ENCODE measurements at regions not wholly inside any gene's neighbourhood (a gene's known extent, or its start where the extent isn't known, plus 50 kb on each side); places are given as distances from the start of the nearest gene placed in this dataset.

DNA sequence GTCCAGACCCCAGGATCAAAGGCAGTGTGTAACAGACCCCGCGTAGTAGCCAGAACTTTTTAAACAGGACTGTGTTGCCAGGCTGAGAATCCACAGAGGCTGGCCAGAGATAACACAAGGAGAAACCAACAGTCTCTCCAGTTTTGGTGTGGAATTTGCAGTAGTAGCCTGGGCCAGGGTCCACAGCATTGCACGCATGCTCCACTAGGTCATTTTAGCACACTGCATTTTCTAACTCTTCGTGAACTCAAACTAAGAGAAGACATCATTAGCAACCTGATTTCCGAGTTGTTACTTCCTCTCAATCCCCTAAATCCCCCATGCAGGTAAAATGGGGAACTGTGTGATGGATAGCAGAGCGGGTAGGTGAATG lies 119.6 kb downstream of the BOD1 start:
- Histone ChIP-seq H3K36me3 (replicated peaks; ENCODE audit: low read depth, low read length) (no peaks in the 10 kb centered on the region), H3K27me3 (ENCODE audit: low read depth, low read length) (peaks cover 20% of the 10 kb centered on the region; the same call in 1 of the 2 replicates), H3K9ac (ENCODE audit: low read length) (no peak overlapping the region), H3K79me2 (ENCODE audit: low read length) (no peaks in the 10 kb centered on the region), H3K4me3 (ENCODE audit: low read length) (no peak overlapping the region), H3K27ac (ENCODE audit: low read length) (no peak overlapping the region), H3K4me1 (ENCODE audit: low read length) (no peaks in the 10 kb centered on the region), H2AFZ (ENCODE audit: low read depth, low read length) (no peak overlapping the region), H3K9me3 (ENCODE audit: insufficient read depth, low read length) (no peaks in the 10 kb centered on the region), H3K4me2 (ENCODE audit: low read length) (no peak overlapping the region), H4K20me1 (ENCODE audit: insufficient read depth, low read length) (no peaks in the 10 kb centered on the region)
- no peak for TF ChIP-seq EZH2phosphoT487 (IDR thresholded peaks at IDR 0.05; ENCODE audit: low read depth)
- TF ChIP-seq, protein P1, sequence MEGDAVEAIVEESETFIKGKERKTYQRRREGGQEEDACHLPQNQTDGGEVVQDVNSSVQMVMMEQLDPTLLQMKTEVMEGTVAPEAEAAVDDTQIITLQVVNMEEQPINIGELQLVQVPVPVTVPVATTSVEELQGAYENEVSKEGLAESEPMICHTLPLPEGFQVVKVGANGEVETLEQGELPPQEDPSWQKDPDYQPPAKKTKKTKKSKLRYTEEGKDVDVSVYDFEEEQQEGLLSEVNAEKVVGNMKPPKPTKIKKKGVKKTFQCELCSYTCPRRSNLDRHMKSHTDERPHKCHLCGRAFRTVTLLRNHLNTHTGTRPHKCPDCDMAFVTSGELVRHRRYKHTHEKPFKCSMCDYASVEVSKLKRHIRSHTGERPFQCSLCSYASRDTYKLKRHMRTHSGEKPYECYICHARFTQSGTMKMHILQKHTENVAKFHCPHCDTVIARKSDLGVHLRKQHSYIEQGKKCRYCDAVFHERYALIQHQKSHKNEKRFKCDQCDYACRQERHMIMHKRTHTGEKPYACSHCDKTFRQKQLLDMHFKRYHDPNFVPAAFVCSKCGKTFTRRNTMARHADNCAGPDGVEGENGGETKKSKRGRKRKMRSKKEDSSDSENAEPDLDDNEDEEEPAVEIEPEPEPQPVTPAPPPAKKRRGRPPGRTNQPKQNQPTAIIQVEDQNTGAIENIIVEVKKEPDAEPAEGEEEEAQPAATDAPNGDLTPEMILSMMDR (IDR thresholded peaks at IDR 0.05; ENCODE audit: low read depth, low read length), result no peak

DNA sequence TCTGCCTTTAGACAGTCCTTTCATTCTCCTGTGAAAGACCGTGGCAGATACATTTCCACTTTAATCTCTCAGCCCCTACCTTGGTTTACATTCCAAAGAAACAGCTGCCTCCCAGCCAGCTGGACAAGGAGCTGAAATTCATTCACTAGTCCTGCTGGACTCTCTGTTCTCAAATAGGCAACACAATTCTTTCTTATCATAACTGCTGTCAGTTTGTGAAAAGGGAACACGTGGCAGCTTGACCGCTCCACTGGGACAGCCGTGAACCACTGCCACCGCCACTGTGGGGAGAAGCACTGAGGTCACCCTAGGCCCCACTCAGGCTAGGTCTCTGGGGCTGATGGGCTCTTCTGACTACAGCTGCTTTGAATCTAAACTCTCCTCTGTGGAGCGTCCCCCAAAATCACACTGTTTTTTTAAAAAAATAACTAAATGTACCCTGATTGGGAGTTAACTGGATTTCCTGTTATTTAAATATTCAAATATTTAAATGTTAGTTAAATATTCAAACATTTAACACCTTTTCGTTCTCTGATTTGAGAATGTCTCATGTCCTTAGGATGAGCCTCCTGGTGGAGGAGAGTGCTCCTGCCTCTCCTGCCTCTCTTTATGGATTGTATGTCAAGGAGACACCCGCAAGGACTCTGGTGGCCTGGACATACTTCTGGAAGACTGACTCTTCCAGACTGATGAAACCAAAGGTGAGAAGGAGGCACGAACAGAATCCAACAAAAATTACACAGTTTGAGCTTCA lies 120.1 kb downstream of the BOD1 start:
- H3K9me3 ChIP-seq (ENCODE audit: insufficient read depth, low read length), result no peaks in the 10 kb centered on the region
- H3K4me2 ChIP-seq (ENCODE audit: low read length), result no peak overlapping the region
- peaks cover 18% of the 10 kb centered on the region; the same call in 1 of the 2 replicates for H3K27me3 ChIP-seq (ENCODE audit: low read depth, low read length)
- no peaks in the 10 kb centered on the region for H3K4me1 ChIP-seq (ENCODE audit: low read length)
- H3K27ac ChIP-seq (ENCODE audit: low read length), result no peak overlapping the region
- H3K36me3 ChIP-seq (replicated peaks; ENCODE audit: low read depth, low read length), result no peaks in the 10 kb centered on the region
- no peaks in the 10 kb centered on the region for H3K79me2 ChIP-seq (ENCODE audit: low read length)
- no peak overlapping the region for H3K4me3 ChIP-seq (ENCODE audit: low read length)
- no peak overlapping the region for H2AFZ ChIP-seq (ENCODE audit: low read depth, low read length)
- H4K20me1 ChIP-seq (ENCODE audit: insufficient read depth, low read length), result no peaks in the 10 kb centered on the region
- TF ChIP-seq, protein P1 (IDR thresholded peaks at IDR 0.05; ENCODE audit: low read depth, low read length), result no peak
- no peak for TF ChIP-seq EZH2phosphoT487 (IDR thresholded peaks at IDR 0.05; ENCODE audit: low read depth)
- no peak overlapping the region for H3K9ac ChIP-seq (ENCODE audit: low read length)

DNA sequence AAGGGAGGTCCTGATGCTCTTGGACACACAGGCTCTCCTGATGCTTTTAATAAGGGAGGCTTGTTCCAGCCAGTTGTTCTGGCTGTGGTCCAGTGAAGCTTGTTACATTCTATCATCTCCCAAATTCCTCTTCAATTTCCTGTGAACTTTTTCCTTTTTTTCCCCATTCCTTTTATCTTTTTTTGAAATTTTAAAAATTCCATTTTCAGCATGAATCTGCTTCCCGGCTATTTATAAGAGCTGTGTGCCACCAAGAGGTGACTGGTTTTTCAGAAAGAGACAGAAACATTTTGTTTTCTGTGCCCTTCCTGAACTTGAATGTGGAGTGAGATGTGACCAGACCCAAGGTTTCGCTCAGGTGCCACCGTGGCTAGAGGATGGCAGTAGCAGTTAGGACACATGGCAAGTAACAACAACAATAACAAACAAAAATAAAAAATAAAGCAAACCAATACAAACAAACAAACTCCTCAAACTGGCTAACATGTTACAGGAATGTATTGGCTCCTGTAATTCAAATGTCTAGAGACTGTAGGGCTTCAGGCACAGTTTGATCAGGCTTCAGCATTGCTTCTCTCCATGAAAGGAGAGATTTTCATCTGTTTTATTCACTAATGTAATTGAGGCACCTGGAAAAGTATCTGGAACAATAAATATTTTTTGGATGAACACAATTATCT lies 121.1 kb downstream of the BOD1 start:
- Histone ChIP-seq H3K27me3 (ENCODE audit: low read depth, low read length) (peaks cover 17% of the 10 kb centered on the region; the same call in 1 of the 2 replicates), H3K36me3 (replicated peaks; ENCODE audit: low read depth, low read length) (no peaks in the 10 kb centered on the region)
- TF ChIP-seq, protein P1 (IDR thresholded peaks at IDR 0.05; ENCODE audit: low read depth, low read length), result no peak
- TF ChIP-seq EZH2phosphoT487 (IDR thresholded peaks at IDR 0.05; ENCODE audit: low read depth), result no peak

DNA sequence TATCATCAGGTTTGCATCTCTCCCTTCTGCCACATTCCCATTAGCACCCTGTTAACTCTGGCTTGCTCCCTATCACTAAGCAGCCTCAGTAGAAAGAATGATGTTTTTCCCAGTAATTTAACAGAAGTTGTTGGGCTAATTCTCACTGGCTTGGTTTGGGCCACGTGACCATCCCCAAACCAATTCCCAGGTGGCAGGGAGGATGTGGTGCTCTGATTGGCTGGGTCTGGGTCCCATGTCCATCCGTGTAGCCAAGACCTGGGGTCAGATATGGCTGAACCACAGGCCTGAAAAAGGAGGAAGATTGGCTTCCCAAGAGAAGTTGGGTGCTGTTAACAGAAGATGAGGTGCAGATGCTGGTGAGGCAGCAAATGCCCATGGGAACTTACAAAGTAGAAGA lies 122.0 kb downstream of the BOD1 start:
- Histone ChIP-seq H3K36me3 (replicated peaks; ENCODE audit: low read depth, low read length) (no peaks in the 10 kb centered on the region), H2AFZ (ENCODE audit: low read depth, low read length) (no peak overlapping the region), H3K79me2 (ENCODE audit: low read length) (no peaks in the 10 kb centered on the region), H3K27me3 (ENCODE audit: low read depth, low read length) (peaks cover 18% of the 10 kb centered on the region; the same call in 1 of the 2 replicates), H3K4me3 (ENCODE audit: low read length) (no peak overlapping the region), H4K20me1 (ENCODE audit: insufficient read depth, low read length) (no peaks in the 10 kb centered on the region), H3K4me2 (ENCODE audit: low read length) (no peak overlapping the region), H3K4me1 (ENCODE audit: low read length) (no peaks in the 10 kb centered on the region), H3K9me3 (ENCODE audit: insufficient read depth, low read length) (no peaks in the 10 kb centered on the region), H3K9ac (ENCODE audit: low read length) (no peak overlapping the region), H3K27ac (ENCODE audit: low read length) (no peak overlapping the region)
- TF ChIP-seq EZH2phosphoT487 (IDR thresholded peaks at IDR 0.05; ENCODE audit: low read depth), result no peak
- TF ChIP-seq, protein P1 (IDR thresholded peaks at IDR 0.05; ENCODE audit: low read depth, low read length), result no peak

More for the DNA sequence above, 121.1 kb downstream of the BOD1 start:
- no peaks in the 10 kb centered on the region for H3K79me2 ChIP-seq (ENCODE audit: low read length)
- no peak overlapping the region for H3K4me3 ChIP-seq (ENCODE audit: low read length)
- H3K4me1 ChIP-seq (ENCODE audit: low read length), result no peaks in the 10 kb centered on the region
- H3K27ac ChIP-seq (ENCODE audit: low read length), result no peak overlapping the region
- H2AFZ ChIP-seq (ENCODE audit: low read depth, low read length), result no peak overlapping the region
- H3K4me2 ChIP-seq (ENCODE audit: low read length), result no peak overlapping the region
- H4K20me1 ChIP-seq (ENCODE audit: insufficient read depth, low read length), result no peaks in the 10 kb centered on the region
- no peak overlapping the region for H3K9ac ChIP-seq (ENCODE audit: low read length)
- H3K9me3 ChIP-seq (ENCODE audit: insufficient read depth, low read length), result no peaks in the 10 kb centered on the region
